ENCODE measurements at regions not wholly inside any gene's neighbourhood (a gene's known extent, or its start where the extent isn't known, plus 50 kb on each side); places are given as distances from the start of the nearest gene placed in this dataset.

DNA sequence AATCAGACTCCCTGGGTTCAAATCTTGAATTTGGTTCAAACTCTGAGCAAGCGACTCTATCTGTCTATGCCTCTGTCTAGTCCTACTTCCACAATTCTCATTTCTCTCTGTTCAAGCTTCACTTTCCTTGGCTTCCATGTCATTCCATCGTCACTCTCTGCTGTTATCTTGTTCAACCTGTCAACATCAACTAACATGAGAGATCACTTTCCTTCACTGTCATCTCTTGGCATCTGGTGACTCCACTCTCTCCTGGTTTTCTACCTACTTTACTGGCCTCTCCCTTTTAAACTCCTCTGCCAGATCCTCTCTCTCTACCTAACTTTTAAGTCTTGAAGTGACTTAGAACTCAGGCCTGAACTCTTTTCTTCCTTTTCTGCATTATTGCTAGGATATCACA lies 240.2 kb downstream of the BCAT1 start:
- Mint-ChIP-seq H3K36me3 (ENCODE audit: low read depth) (no peaks in the 10 kb centered on the region), H3K9me3 (no peaks in the 10 kb centered on the region), H3K4me1 (ENCODE audit: low read depth) (peaks cover 10% of the 10 kb centered on the region), H3K27ac (no peak overlapping the region), H3K27me3 (ENCODE audit: low read depth) (no peaks in the 10 kb centered on the region), H3K4me3 (no peak overlapping the region)

GRCh38 chr12:24708043-24708442 lies 240.9 kb downstream of the BCAT1 start:
- Mint-ChIP-seq H3K4me1 (ENCODE audit: low read depth) (peaks cover 10% of the 10 kb centered on the region), H3K27me3 (ENCODE audit: low read depth) (no peaks in the 10 kb centered on the region), H3K4me3 (no peak overlapping the region), H3K9me3 (no peaks in the 10 kb centered on the region), H3K36me3 (ENCODE audit: low read depth) (no peaks in the 10 kb centered on the region), H3K27ac (no peak overlapping the region)

DNA sequence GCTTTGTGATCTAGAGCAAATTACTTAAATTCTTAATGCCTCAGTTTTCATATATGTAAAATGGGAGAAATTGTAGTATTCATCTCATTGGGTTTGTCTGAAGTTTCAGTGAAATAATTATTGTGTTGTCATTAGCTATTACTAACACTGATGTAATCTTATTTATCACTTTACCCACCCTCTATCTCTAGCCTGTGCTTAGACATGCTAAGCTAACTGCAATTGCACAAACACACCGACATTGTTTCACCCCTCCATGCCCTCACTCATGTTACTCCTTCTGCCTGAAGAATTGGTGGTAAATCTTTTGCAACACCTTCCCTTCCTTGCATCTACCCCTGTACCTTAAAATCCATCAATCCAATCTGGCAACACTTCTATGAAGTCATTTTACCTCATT lies 241.6 kb downstream of the BCAT1 start:
- Mint-ChIP-seq H3K27me3 (ENCODE audit: low read depth) (no peaks in the 10 kb centered on the region), H3K27ac (no peak overlapping the region), H3K36me3 (ENCODE audit: low read depth) (no peaks in the 10 kb centered on the region), H3K4me3 (no peak overlapping the region), H3K9me3 (no peaks in the 10 kb centered on the region), H3K4me1 (ENCODE audit: low read depth) (peaks cover 10% of the 10 kb centered on the region)

DNA sequence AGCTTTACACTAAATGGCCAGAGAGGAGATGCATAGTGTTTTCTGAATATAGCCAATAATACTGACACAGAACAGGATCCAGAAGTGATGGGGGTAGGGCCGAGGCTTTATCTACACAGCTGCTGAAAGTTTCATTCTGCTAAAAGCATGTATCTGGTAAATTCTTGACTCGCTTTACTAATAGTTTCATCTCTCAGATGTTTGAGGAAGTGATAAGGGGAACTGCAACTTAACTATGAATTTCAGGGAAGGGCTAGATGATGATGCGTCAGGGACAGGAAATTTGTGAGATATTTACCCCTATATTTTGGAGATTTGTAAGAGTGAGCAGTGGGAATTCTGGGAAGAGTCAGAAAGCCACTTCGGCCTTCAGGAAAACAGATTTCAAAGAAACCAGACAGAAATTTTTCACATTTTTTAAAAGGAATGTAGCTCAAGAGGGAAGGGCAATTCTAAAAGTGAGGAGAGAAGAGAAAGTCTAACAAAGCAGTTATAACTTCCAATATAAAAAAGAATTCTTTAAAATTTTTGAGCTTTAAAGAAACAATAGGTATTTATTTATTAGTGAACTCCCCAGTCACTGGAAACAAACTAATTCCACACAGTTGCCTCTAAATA lies 243.1 kb downstream of the BCAT1 start:
- no peak overlapping the region for H3K4me3 Mint-ChIP-seq
- H3K4me1 Mint-ChIP-seq (ENCODE audit: low read depth): peaks cover 10% of the 10 kb centered on the region
- no peak overlapping the region for H3K27ac Mint-ChIP-seq
- H3K36me3 Mint-ChIP-seq (ENCODE audit: low read depth): no peaks in the 10 kb centered on the region
- H3K27me3 Mint-ChIP-seq (ENCODE audit: low read depth): no peaks in the 10 kb centered on the region
- no peaks in the 10 kb centered on the region for H3K9me3 Mint-ChIP-seq

DNA sequence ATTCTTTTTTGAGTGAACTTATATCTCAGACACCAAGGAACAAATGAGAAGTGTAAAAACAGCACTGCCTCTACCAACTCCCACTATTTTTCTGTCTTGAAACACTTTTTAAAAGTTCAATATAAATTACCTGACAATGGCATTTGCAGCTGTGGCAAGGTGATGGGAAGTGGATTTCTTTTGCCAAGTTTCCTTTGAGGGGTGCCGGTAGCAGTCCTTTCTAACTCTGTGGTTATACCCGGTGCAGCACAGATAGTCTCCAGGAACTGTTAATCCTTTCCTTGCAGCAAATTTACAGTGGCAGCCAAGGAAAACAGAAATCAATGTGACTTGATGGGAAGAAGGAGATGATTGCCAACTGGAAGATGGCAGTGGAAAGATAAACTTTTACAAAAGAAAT lies 243.7 kb downstream of the BCAT1 start:
- no peaks in the 10 kb centered on the region for H3K36me3 Mint-ChIP-seq (ENCODE audit: low read depth)
- H3K9me3 Mint-ChIP-seq: no peaks in the 10 kb centered on the region
- H3K27ac Mint-ChIP-seq: no peak overlapping the region
- H3K4me1 Mint-ChIP-seq (ENCODE audit: low read depth): peaks cover 10% of the 10 kb centered on the region
- H3K27me3 Mint-ChIP-seq (ENCODE audit: low read depth): no peaks in the 10 kb centered on the region
- H3K4me3 Mint-ChIP-seq: no peak overlapping the region

GRCh38 chr12:24701343-24701742 lies 247.6 kb downstream of the BCAT1 start:
- no peak overlapping the region for H3K27ac Mint-ChIP-seq

DNA sequence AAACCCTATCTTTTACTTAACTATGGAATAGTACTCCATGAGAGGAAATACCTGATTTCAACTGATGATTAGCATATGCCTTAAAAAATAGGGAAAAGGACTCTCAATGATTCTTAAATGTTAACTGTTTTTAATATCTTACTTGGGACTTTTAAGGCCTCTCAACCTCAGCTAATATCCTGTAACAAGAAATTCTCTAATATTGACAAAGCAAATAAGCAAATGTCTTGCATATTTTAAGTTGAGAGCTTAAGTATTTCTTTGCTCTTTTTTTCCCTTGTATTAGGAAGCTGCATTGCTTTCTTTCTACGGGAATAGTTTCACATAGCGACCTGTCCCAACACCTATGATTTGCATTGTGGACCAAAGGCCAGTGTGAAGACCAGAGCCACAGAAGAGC lies 249.9 kb downstream of the BCAT1 start:
- Mint-ChIP-seq H3K36me3 (ENCODE audit: low read depth) (no peaks in the 10 kb centered on the region), H3K27ac (no peak overlapping the region), H3K4me1 (ENCODE audit: low read depth) (peaks cover under 1% of the 10 kb centered on the region), H3K4me3 (no peak overlapping the region), H3K27me3 (ENCODE audit: low read depth) (no peaks in the 10 kb centered on the region), H3K9me3 (no peaks in the 10 kb centered on the region)

More at GRCh38 chr12:24701343-24701742, 247.6 kb downstream of the BCAT1 start:
- H3K4me3 Mint-ChIP-seq: no peak overlapping the region
- no peaks in the 10 kb centered on the region for H3K9me3 Mint-ChIP-seq
- no peaks in the 10 kb centered on the region for H3K27me3 Mint-ChIP-seq (ENCODE audit: low read depth)
- H3K36me3 Mint-ChIP-seq (ENCODE audit: low read depth): no peaks in the 10 kb centered on the region
- H3K4me1 Mint-ChIP-seq (ENCODE audit: low read depth): peaks cover 10% of the 10 kb centered on the region

DNA sequence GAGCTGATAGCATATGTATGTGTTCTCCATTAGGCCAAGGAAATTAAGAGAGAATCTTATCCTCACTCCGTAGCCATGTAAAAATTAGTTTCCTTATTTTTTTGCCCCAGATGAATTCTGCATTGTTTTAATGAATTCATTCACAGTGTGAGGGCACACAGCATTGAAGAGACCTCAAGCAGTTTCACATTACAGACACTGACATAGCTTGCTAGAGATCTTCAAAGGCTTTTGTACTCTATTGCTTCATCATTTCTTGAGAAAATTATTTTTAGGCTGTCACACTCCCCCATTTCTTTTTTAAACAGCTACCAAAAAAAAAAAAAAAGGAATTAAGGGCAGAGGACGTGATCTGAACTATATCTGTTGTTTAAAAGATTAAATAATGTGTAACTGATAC lies 251.1 kb downstream of the BCAT1 start:
- H3K36me3 Mint-ChIP-seq (ENCODE audit: low read depth): no peaks in the 10 kb centered on the region

GRCh38 chr12:24697295-24697694 lies 251.6 kb downstream of the BCAT1 start:
- Mint-ChIP-seq H3K27ac (no peak overlapping the region), H3K4me1 (ENCODE audit: low read depth) (no peaks in the 10 kb centered on the region), H3K9me3 (peaks cover 6% of the 10 kb centered on the region), H3K4me3 (no peak overlapping the region), H3K36me3 (ENCODE audit: low read depth) (no peaks in the 10 kb centered on the region), H3K27me3 (ENCODE audit: low read depth) (no peaks in the 10 kb centered on the region)

More for the DNA sequence above, 251.1 kb downstream of the BCAT1 start:
- H3K27ac Mint-ChIP-seq: no peak overlapping the region
- H3K4me1 Mint-ChIP-seq (ENCODE audit: low read depth): no peaks in the 10 kb centered on the region
- H3K9me3 Mint-ChIP-seq: peaks cover under 1% of the 10 kb centered on the region
- H3K4me3 Mint-ChIP-seq: no peak overlapping the region
- H3K27me3 Mint-ChIP-seq (ENCODE audit: low read depth): no peaks in the 10 kb centered on the region

- H3K9me3 Mint-ChIP-seq: peaks cover 8% of the 10 kb centered on the region
- no peaks in the 10 kb centered on the region for H3K4me1 Mint-ChIP-seq (ENCODE audit: low read depth)
- no peak overlapping the region for H3K27ac Mint-ChIP-seq
- no peak overlapping the region for H3K4me3 Mint-ChIP-seq
- no peaks in the 10 kb centered on the region for H3K36me3 Mint-ChIP-seq (ENCODE audit: low read depth)
- no peaks in the 10 kb centered on the region for H3K27me3 Mint-ChIP-seq (ENCODE audit: low read depth)
These were observed 252.1 kb downstream of the BCAT1 start for GRCh38 chr12:24696800-24697199.

- Mint-ChIP-seq H3K27ac (no peak overlapping the region), H3K9me3 (peaks cover 8% of the 10 kb centered on the region), H3K4me1 (ENCODE audit: low read depth) (no peaks in the 10 kb centered on the region), H3K4me3 (no peak overlapping the region), H3K27me3 (ENCODE audit: low read depth) (no peaks in the 10 kb centered on the region), H3K36me3 (ENCODE audit: low read depth) (no peaks in the 10 kb centered on the region)
These were observed 253.1 kb downstream of the BCAT1 start for GRCh38 chr12:24695657-24696329.

- H3K27me3 Mint-ChIP-seq (ENCODE audit: low read depth): no peaks in the 10 kb centered on the region
- peaks cover 8% of the 10 kb centered on the region for H3K9me3 Mint-ChIP-seq
- H3K4me1 Mint-ChIP-seq (ENCODE audit: low read depth): no peaks in the 10 kb centered on the region
- no peak overlapping the region for H3K4me3 Mint-ChIP-seq
- no peak overlapping the region for H3K27ac Mint-ChIP-seq
- H3K36me3 Mint-ChIP-seq (ENCODE audit: low read depth): no peaks in the 10 kb centered on the region
These were observed 253.8 kb downstream of the BCAT1 start for GRCh38 chr12:24695103-24695502.

DNA sequence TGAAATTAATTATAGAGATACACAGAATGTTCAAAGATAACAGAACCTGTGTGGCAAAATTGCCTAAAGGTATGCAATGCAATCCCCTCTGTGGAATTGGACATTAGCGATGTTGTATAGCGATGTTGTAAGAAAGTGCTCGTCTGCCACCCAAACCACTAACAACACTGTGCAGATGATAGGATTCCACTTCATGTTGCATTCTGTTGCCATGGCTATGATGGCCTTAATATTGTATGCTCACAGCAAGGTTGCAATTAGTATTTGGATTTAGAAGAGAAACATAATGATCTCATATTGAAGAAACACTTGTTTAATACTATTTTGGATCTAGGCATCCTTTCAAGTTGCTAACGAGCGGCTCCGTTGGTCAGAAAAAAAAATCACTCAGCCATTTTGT lies 260.3 kb downstream of the BCAT1 start:
- Mint-ChIP-seq H3K9me3 (peaks cover 8% of the 10 kb centered on the region), H3K27me3 (ENCODE audit: low read depth) (no peaks in the 10 kb centered on the region), H3K4me1 (ENCODE audit: low read depth) (no peaks in the 10 kb centered on the region), H3K36me3 (ENCODE audit: low read depth) (no peaks in the 10 kb centered on the region), H3K27ac (no peak overlapping the region), H3K4me3 (no peak overlapping the region)

DNA sequence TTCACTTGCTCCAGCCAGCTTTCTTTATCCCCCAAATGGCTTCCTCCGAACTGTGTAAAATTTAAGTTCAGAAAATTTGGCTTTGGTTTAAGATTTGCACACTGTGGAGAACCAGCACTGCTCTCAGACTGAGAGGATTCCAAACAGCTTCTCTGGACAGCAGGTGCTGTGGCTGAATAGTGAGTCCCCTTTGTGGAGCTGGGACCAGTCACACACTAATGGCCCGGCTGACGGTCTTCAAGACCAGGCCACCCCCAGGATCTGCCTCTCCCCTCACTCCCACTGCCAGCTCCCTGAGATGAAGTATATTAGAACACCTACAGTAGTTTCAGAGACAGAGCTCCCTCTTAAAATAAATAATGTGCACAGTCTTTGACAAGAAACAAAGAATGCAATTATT lies 267.3 kb downstream of the BCAT1 start:
- Mint-ChIP-seq H3K27me3 (ENCODE audit: low read depth) (no peaks in the 10 kb centered on the region), H3K36me3 (ENCODE audit: low read depth) (no peaks in the 10 kb centered on the region), H3K4me1 (ENCODE audit: low read depth) (no peaks in the 10 kb centered on the region), H3K27ac (no peak overlapping the region), H3K9me3 (no peaks in the 10 kb centered on the region), H3K4me3 (no peak overlapping the region)

- Mint-ChIP-seq H3K4me3 (no peak overlapping the region), H3K36me3 (ENCODE audit: low read depth) (no peaks in the 10 kb centered on the region), H3K4me1 (ENCODE audit: low read depth) (no peaks in the 10 kb centered on the region), H3K27me3 (ENCODE audit: low read depth) (no peaks in the 10 kb centered on the region), H3K27ac (no peak overlapping the region), H3K9me3 (no peaks in the 10 kb centered on the region)
These were observed 269.8 kb downstream of the BCAT1 start for GRCh38 chr12:24679126-24679525.
